Cardiac fibroblast (primary cell): ENCODE measurements at regions not wholly inside any gene's neighbourhood (a gene's known extent, or its start where the extent isn't known, plus 50 kb on each side); places are given as distances from the start of the nearest gene placed in this dataset.

Source experiments
- DNase-seq, 2 donors: peaks; one replicate each; pipeline versions ENCODE4 v3.0.0 to v3.0.0-alpha.2; 2010; ENCODE audit warnings: low read depth in 2 of 2
- H3K4me3 ChIP-seq, 2 donors: replicated peaks in 1 of 2; 1 replicate in 1 of 2; 2 replicates in 1 of 2; pipeline ENCODE4 v1.5.1; 2011; ENCODE audit warnings: low read depth in 2 of 2, low read length in 2 of 2, mild to moderate bottlenecking in 2 of 2, moderate library complexity in 1 of 2
- TF ChIP-seq, protein P1 (sequence below): IDR thresholded peaks from one replicate; pipeline ENCODE4 v1.5.1; 2011; ENCODE audit warnings: low read depth, mild to moderate bottlenecking, low read length, inconsistent platforms

DNA sequence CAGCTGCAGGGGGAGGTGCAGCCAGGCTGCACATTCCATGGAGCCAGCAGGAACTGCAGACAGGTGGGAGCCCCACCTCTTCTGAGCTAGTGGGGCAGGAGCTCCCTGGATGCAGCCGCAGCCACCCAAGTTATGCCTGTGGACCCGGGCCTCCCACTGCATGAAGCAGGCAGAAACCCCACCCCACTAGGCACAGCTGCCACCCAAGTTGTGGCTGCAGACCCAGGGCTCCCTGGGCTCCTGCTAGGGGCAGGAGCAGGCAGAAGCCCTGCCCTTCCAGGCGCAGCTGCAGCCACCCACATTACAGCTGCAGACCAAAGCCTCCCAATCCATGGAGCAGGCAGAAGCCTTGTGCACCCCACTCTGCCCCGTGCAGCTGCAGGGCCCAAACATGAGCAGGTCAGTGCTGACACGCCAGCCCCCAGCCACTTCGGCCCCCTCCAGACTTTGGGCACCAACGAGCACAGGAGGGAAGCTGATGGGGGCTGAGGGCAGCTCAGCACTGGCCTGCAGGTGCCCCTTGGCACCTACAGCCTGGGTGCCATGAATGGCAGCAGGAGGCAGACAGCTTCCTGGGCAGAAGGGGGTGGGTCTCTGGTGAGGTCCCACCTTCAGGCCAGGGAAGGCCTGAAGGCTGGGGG, 106.9 kb downstream of the C9orf50 start:
- TF ChIP-seq, protein P1, sequence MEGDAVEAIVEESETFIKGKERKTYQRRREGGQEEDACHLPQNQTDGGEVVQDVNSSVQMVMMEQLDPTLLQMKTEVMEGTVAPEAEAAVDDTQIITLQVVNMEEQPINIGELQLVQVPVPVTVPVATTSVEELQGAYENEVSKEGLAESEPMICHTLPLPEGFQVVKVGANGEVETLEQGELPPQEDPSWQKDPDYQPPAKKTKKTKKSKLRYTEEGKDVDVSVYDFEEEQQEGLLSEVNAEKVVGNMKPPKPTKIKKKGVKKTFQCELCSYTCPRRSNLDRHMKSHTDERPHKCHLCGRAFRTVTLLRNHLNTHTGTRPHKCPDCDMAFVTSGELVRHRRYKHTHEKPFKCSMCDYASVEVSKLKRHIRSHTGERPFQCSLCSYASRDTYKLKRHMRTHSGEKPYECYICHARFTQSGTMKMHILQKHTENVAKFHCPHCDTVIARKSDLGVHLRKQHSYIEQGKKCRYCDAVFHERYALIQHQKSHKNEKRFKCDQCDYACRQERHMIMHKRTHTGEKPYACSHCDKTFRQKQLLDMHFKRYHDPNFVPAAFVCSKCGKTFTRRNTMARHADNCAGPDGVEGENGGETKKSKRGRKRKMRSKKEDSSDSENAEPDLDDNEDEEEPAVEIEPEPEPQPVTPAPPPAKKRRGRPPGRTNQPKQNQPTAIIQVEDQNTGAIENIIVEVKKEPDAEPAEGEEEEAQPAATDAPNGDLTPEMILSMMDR = no peak
- DNase-seq = no peak
- H3K4me3 ChIP-seq = no peak overlapping the region

DNA sequence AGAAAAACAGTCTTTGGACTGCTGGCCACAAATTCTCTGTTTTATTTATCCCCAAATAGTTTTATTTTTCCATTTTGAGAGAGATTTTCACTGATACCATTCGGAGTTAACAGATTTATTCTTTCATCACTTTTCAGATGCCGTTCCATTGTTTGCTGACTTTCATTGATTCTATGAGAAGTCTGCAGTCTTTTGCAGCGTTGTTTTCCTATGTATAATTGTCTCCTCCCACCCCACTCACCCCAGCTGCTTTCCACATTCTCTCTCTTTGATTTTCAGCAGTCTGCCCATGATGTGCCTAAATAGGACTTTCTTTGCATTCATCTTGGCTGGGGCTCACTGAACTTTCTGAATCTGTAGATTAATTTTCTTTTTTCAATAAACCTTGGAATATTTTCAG, 107.6 kb downstream of the C9orf50 start:
- TF ChIP-seq, protein P1 = no peak
- no peak for DNase-seq
- no peak overlapping the region for H3K4me3 ChIP-seq

DNA sequence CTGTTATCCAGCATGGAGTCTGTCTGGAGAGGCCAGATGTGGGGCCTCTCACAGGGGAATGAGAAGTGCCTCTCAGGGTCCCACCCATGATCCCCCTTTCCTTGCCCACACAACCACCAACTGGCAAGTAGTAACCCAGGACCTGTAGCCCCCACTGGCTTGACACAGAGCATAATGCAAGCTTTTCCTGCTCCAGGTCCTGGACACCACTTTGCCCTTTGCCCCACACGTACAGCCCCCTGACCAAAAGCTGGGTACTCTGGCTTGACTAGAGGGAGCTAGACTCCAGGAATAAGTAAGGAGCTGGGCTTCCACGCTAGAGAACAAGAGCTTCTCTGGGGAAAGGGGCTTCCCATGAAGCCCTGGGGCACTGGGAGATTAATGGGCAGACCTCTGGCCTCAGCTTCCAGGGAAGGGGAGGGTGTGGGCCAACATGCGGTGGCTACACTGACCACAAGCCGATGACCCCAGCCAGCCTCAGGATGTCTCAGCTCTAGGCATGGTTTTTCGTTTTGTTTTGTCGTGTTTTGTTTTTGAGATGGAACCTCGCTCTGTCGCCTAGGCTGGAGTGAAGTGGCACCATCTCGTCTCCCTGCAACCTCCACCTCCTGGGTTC, 109.5 kb downstream of the C9orf50 start:
- TF ChIP-seq, protein P1 = no peak
- no peak for DNase-seq
- no peak overlapping the region for H3K4me3 ChIP-seq

DNA sequence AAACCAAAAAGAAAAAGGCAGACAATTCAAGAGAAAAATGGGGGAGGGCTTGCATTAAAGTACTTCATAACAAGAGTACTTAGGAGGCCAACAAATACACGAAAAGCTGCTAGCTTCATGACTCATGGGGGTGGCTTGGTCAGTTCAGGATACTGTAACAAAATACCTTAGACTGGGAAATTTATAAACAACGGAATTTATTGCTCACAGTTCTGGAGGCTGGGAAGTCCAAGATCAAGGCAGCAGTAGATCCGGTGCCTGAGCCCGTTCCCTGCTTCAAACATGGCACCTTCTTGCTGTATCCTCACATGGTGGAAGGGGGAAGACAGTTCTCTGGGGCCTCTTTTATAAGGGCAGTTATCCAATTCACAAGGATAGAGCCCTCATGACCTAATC, 111.4 kb downstream of the C9orf50 start:
- TF ChIP-seq, protein P1 = no peak
- H3K4me3 ChIP-seq = no peak overlapping the region
- peak; percentile 73 to 93 for DNase-seq

DNA sequence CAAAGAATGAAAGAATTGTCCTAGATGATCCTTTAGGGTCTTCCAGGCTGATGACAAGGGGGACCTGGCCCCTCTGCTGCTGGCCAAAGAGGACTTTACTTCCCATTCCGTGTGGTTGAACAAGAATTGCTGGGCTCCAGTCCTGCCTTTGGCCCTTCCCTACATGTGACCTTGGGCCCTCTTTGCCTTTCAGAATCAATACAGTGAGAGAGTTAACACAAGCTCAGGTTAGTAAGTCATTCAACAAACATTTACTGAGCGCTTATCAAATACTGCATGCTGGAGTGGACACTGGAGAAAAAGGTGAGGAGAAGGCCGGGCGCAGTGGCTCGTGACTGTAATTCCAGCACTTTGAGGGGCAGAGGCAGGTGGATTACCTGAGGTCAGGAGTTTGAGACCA, 113.1 kb downstream of the C9orf50 start:
- TF ChIP-seq, protein P1 = no peak
- H3K4me3 ChIP-seq = no peak overlapping the region
- DNase-seq = no peak

DNA sequence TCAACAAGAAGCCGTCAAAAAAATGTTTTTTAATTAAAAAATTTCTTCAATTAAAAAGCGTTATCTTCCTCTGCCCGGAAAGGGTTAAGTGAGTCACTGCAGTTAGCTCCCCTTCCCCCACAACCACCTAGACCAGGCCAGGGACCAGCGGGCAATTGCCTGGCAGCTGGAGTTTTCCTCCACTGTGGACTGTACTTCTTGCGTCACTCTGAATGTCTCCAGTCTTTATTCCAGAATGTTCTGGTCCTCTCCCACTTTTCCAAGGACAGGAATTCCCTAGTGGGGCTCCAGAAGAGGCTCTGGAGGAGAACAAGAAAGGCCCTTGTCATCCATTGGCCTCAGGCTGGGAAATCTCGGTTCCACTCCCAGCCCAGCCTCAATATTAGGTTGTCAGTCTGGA, 114.0 kb downstream of the C9orf50 start:
- H3K4me3 ChIP-seq = no peak overlapping the region
- TF ChIP-seq, protein P1 = no peak
- peak in 1 of 2 donors; percentile 74 for DNase-seq
